ENCODE measurements at regions not wholly inside any gene's neighbourhood (a gene's known extent, or its start where the extent isn't known, plus 50 kb on each side); places are given as distances from the start of the nearest gene placed in this dataset.

- Histone ChIP-seq H3K27me3 (ENCODE audit: low read depth, low read length) (no peaks in the 10 kb centered on the region), H3K27ac (ENCODE audit: low read length) (no peak overlapping the region), H3K9ac (ENCODE audit: low read length) (no peak overlapping the region), H3K4me1 (ENCODE audit: low read length) (no peaks in the 10 kb centered on the region), H3K9me3 (ENCODE audit: insufficient read depth, low read length) (no peaks in the 10 kb centered on the region), H3K4me2 (ENCODE audit: low read length) (no peak overlapping the region), H3K79me2 (ENCODE audit: low read length) (no peaks in the 10 kb centered on the region), H3K36me3 (replicated peaks; ENCODE audit: low read depth, low read length) (no peaks in the 10 kb centered on the region), H3K4me3 (ENCODE audit: low read length) (no peak overlapping the region), H2AFZ (ENCODE audit: low read depth, low read length) (no peak overlapping the region), H4K20me1 (ENCODE audit: insufficient read depth, low read length) (no peaks in the 10 kb centered on the region)
- TF ChIP-seq EZH2phosphoT487 (IDR thresholded peaks at IDR 0.05; ENCODE audit: low read depth) (no peak), CTCF (IDR thresholded peaks at IDR 0.05; ENCODE audit: low read depth, low read length) (no peak)
Measured at GRCh38 chr5:2499917-2500316, 251.6 kb downstream of the IRX2 start.

- Histone ChIP-seq H4K20me1 (ENCODE audit: insufficient read depth, low read length) (no peaks in the 10 kb centered on the region), H3K4me2 (ENCODE audit: low read length) (no peak overlapping the region), H2AFZ (ENCODE audit: low read depth, low read length) (no peak overlapping the region), H3K27me3 (ENCODE audit: low read depth, low read length) (no peaks in the 10 kb centered on the region), H3K4me1 (ENCODE audit: low read length) (no peaks in the 10 kb centered on the region), H3K36me3 (replicated peaks; ENCODE audit: low read depth, low read length) (no peaks in the 10 kb centered on the region), H3K27ac (ENCODE audit: low read length) (no peak overlapping the region), H3K9me3 (ENCODE audit: insufficient read depth, low read length) (no peaks in the 10 kb centered on the region), H3K4me3 (ENCODE audit: low read length) (no peak overlapping the region), H3K79me2 (ENCODE audit: low read length) (no peaks in the 10 kb centered on the region), H3K9ac (ENCODE audit: low read length) (no peak overlapping the region)
- no peak for TF ChIP-seq EZH2phosphoT487 (IDR thresholded peaks at IDR 0.05; ENCODE audit: low read depth)
- TF ChIP-seq CTCF (IDR thresholded peaks at IDR 0.05; ENCODE audit: low read depth, low read length): no peak
Measured at GRCh38 chr5:2496891-2497290, 254.6 kb downstream of the IRX2 start.

- no peaks in the 10 kb centered on the region for H3K9me3 ChIP-seq (ENCODE audit: insufficient read depth, low read length)
- no peak overlapping the region for H3K27ac ChIP-seq (ENCODE audit: low read length)
- no peaks in the 10 kb centered on the region for H3K79me2 ChIP-seq (ENCODE audit: low read length)
- no peaks in the 10 kb centered on the region for H3K4me1 ChIP-seq (ENCODE audit: low read length)
- H3K9ac ChIP-seq (ENCODE audit: low read length): no peak overlapping the region
- H3K27me3 ChIP-seq (ENCODE audit: low read depth, low read length): no peaks in the 10 kb centered on the region
- H4K20me1 ChIP-seq (ENCODE audit: insufficient read depth, low read length): no peaks in the 10 kb centered on the region
- H3K4me2 ChIP-seq (ENCODE audit: low read length): no peak overlapping the region
- no peaks in the 10 kb centered on the region for H3K36me3 ChIP-seq (replicated peaks; ENCODE audit: low read depth, low read length)
- H3K4me3 ChIP-seq (ENCODE audit: low read length): no peak overlapping the region
- no peak overlapping the region for H2AFZ ChIP-seq (ENCODE audit: low read depth, low read length)
- TF ChIP-seq EZH2phosphoT487 (IDR thresholded peaks at IDR 0.05; ENCODE audit: low read depth) (no peak), CTCF (IDR thresholded peaks at IDR 0.05; ENCODE audit: low read depth, low read length) (no peak)
Measured at GRCh38 chr5:2496126-2496525, 255.4 kb downstream of the IRX2 start.

DNA sequence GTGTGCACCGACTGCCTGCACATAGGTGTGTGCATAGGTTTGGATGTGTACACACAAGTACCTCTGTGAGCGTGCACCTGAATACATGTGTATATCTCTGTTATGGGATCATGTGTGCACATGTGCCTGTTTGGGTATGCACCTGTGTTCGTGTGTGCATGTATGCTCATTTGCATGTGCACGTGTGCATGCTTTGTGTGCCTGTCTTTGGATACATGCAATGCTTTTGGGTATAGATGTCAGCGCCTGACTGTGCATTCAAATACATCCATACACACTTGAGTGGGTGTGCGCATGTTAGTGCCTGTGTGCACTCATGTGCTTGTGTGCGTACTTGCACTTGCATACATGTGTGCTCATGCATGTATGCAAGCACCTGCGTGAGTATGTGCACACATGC lies 258.1 kb downstream of the IRX2 start:
- no peaks in the 10 kb centered on the region for H3K4me1 ChIP-seq (ENCODE audit: low read length)
- no peak overlapping the region for H3K27ac ChIP-seq (ENCODE audit: low read length)
- H3K79me2 ChIP-seq (ENCODE audit: low read length): no peaks in the 10 kb centered on the region
- H3K4me3 ChIP-seq (ENCODE audit: low read length): no peak overlapping the region
- no peaks in the 10 kb centered on the region for H3K36me3 ChIP-seq (replicated peaks; ENCODE audit: low read depth, low read length)
- no peak overlapping the region for H3K9ac ChIP-seq (ENCODE audit: low read length)
- no peaks in the 10 kb centered on the region for H3K27me3 ChIP-seq (ENCODE audit: low read depth, low read length)
- no peak overlapping the region for H3K4me2 ChIP-seq (ENCODE audit: low read length)
- H4K20me1 ChIP-seq (ENCODE audit: insufficient read depth, low read length): no peaks in the 10 kb centered on the region
- H3K9me3 ChIP-seq (ENCODE audit: insufficient read depth, low read length): no peaks in the 10 kb centered on the region
- TF ChIP-seq CTCF (IDR thresholded peaks at IDR 0.05; ENCODE audit: low read depth, low read length) (no peak), EZH2phosphoT487 (IDR thresholded peaks at IDR 0.05; ENCODE audit: low read depth) (no peak)
- no peak overlapping the region for H2AFZ ChIP-seq (ENCODE audit: low read depth, low read length)

Measured in OCI-LY3 (cell line).